H1 (cell line): ENCODE measurements at regions not wholly inside any gene's neighbourhood (a gene's known extent, or its start where the extent isn't known, plus 50 kb on each side); places are given as distances from the start of the nearest gene placed in this dataset.
"Not testable (repeated sequence)": the region's sequence is repeated elsewhere in the genome, so short reads cannot be mapped to it uniquely, and the experiment has no call there.

Experiments used
- CTCF ChIA-PET: fragments of 300-600 bp; sonication (Branson Sonifier 250); formaldehyde crosslinking; loops from one replicate; lab custom pipeline; 2021; ENCODE audit not compliant: partially characterized antibody; lab: Charles Lee
- POLR2A ChIA-PET: fragments of 300-600 bp; sonication (Branson Sonifier 250); formaldehyde crosslinking; loops from one replicate; lab custom pipeline; 2021; ENCODE audit warnings: inconsistent platforms; ENCODE audit not compliant: partially characterized antibody; lab: Charles Lee
- DNase-seq, 2 experiments: peaks; one replicate each; pipeline versions ENCODE4 v3.0.0 to v3.0.0-alpha.2; 2010 to 2022; ENCODE audit warnings: low spot score in 2 of 2, low read depth in 1 of 2, mixed read lengths in 1 of 2
- FAIRE-seq: peaks from 2 replicates; lab custom pipeline; 2011; peaks lifted over from hg19 to GRCh38; lab: Jason Lieb, UNC
- H2AFZ ChIP-seq: 2 replicates; pipeline ENCODE4 v1.8.1; 2012; ENCODE audit warnings: low read length, inconsistent platforms
- H2AK5ac ChIP-seq: 2 replicates; pipeline ENCODE4 v1.6.1; 2013; ENCODE audit warnings: low read depth, low read length
- H2BK120ac ChIP-seq: replicated peaks from 2 replicates; pipeline ENCODE3; 2013; ENCODE audit warnings: low read depth, low read length, inconsistent platforms
- H2BK12ac ChIP-seq: 2 replicates; pipeline ENCODE4 v1.6.1; 2013; ENCODE audit warnings: low read depth, low read length
- H2BK15ac ChIP-seq: 2 replicates; pipeline ENCODE4 v1.6.1; 2013; ENCODE audit warnings: low read length
- H2BK20ac ChIP-seq: 2 replicates; pipeline ENCODE4 v1.6.1; 2013; ENCODE audit warnings: low read length
- H2BK5ac ChIP-seq: 2 replicates; pipeline ENCODE4 v1.6.1; 2013; ENCODE audit warnings: low read depth, low read length
- H3K14ac ChIP-seq: 2 replicates; pipeline ENCODE4 v1.6.1; 2013; ENCODE audit warnings: inconsistent platforms; ENCODE audit not compliant: insufficient read length
- H3K18ac ChIP-seq: 2 replicates; pipeline ENCODE4 v1.6.1; 2013; ENCODE audit warnings: low read length; ENCODE audit errors: extremely low read depth
- H3K23ac ChIP-seq: 2 replicates; pipeline ENCODE4 v1.6.1; 2013; ENCODE audit warnings: inconsistent platforms; ENCODE audit not compliant: insufficient read length
- H3K23me2 ChIP-seq: 2 replicates; pipeline ENCODE4 v1.6.1; 2013; ENCODE audit warnings: low read depth, low read length
- H3K27ac ChIP-seq: 2 replicates; pipeline ENCODE4 v1.6.1; 2011; ENCODE audit warnings: low read depth, low read length, inconsistent platforms
- H3K27me3 ChIP-seq, 4 experiments: replicated peaks in 1 of 4; 1 replicate in 1 of 4; 2 replicates in 3 of 4; pipeline versions ENCODE4 v1.6.1 to v1.8.1; 2011 to 2013; ENCODE audit warnings: low read length in 3 of 4, mild to moderate bottlenecking in 3 of 4, inconsistent platforms in 2 of 4, mixed read lengths in 2 of 4, moderate library complexity in 1 of 4; ENCODE audit not compliant: control insufficient read depth in 3 of 4, insufficient read depth in 3 of 4; ENCODE audit errors: extremely low read depth in 1 of 4
- H3K36me3 ChIP-seq, 4 experiments: 2 replicates each; pipeline versions ENCODE4 v1.6.1 to v1.8.1; 2011 to 2013; ENCODE audit warnings: mild to moderate bottlenecking in 4 of 4, low read length in 3 of 4, moderate library complexity in 2 of 4, control low read depth in 1 of 4, inconsistent platforms in 1 of 4; ENCODE audit not compliant: insufficient read depth in 4 of 4, control insufficient read depth in 2 of 4
- H3K4ac ChIP-seq: replicated peaks from 2 replicates; pipeline ENCODE3; 2013; ENCODE audit warnings: low read length, low read depth, mixed read lengths, inconsistent platforms; ENCODE audit not compliant: insufficient read length
- H3K4me1 ChIP-seq, 4 experiments: replicated peaks in 1 of 4; 1 replicate in 1 of 4; 2 replicates in 3 of 4; pipeline versions ENCODE4 v1.6.1 to v1.8.1; 2011 to 2013; ENCODE audit warnings: low read length in 3 of 4, inconsistent platforms in 2 of 4, mixed read lengths in 1 of 4; ENCODE audit not compliant: insufficient read depth in 4 of 4, control insufficient read depth in 3 of 4
- H3K4me2 ChIP-seq, 2 experiments: 2 replicates each; pipeline versions ENCODE4 v1.6.1 to v1.8.1; 2011 to 2013; ENCODE audit warnings: low read depth in 2 of 2, low read length in 2 of 2, control low read depth in 1 of 2, inconsistent platforms in 1 of 2, mild to moderate bottlenecking in 1 of 2; ENCODE audit not compliant: insufficient read depth in 1 of 2
- H3K4me3 ChIP-seq, 4 experiments: fragments of 200-600, 300-600 bp in 1 of 4; sonication (generic), shearing (Covaris generic), sonication (Bioruptor Twin) in 1 of 4; 2 replicates each; pipeline versions ENCODE4 v1.5.1 to v1.8.1; 2011 to 2016; ENCODE audit warnings: low read length in 4 of 4, low read depth in 3 of 4, control low read depth in 2 of 4, inconsistent platforms in 2 of 4, mild to moderate bottlenecking in 2 of 4, mixed read lengths in 1 of 4, moderate library complexity in 1 of 4; ENCODE audit not compliant: insufficient read depth in 2 of 4; ENCODE audit errors: extremely low read depth in 1 of 4
- H3K56ac ChIP-seq: replicated peaks from 2 replicates; pipeline ENCODE3; 2013; ENCODE audit warnings: low read depth, mild to moderate bottlenecking, mixed read lengths, low read length, inconsistent platforms; ENCODE audit not compliant: insufficient read length
- H3K79me1 ChIP-seq: 2 replicates; pipeline ENCODE4 v1.6.1; 2013; ENCODE audit warnings: low read depth, low read length, control low read depth
- H3K79me2 ChIP-seq, 2 experiments: 2 replicates each; pipeline versions ENCODE4 v1.6.1 to v1.8.1; 2012 to 2013; ENCODE audit warnings: low read length in 2 of 2, mild to moderate bottlenecking in 2 of 2, inconsistent platforms in 1 of 2; ENCODE audit not compliant: insufficient read depth in 2 of 2, control insufficient read depth in 1 of 2
- H3K9ac ChIP-seq, 4 experiments: replicated peaks in 1 of 4; 1 replicate in 1 of 4; 2 replicates in 3 of 4; pipeline versions ENCODE4 v1.6.1 to v1.8.1; 2011 to 2013; ENCODE audit warnings: low read depth in 3 of 4, low read length in 3 of 4, control low read depth in 2 of 4, mild to moderate bottlenecking in 2 of 4, moderate library complexity in 2 of 4, inconsistent platforms in 1 of 4; ENCODE audit errors: extremely low read depth in 1 of 4
- H3K9me3 ChIP-seq, 2 experiments: 2 replicates each; pipeline versions ENCODE4 v1.6.1 to v1.8.1; 2012 to 2013; ENCODE audit warnings: mild to moderate bottlenecking in 2 of 2, moderate library complexity in 2 of 2, control low read depth in 1 of 2, inconsistent platforms in 1 of 2, low read depth in 1 of 2, low read length in 1 of 2, mixed read lengths in 1 of 2; ENCODE audit not compliant: insufficient read depth in 2 of 2
- H4K20me1 ChIP-seq, 2 experiments: replicated peaks in 1 of 2; 2 replicates each; pipeline versions ENCODE3 to v1.8.1; 2011 to 2013; ENCODE audit warnings: inconsistent platforms in 2 of 2, low read length in 2 of 2, mild to moderate bottlenecking in 1 of 2; ENCODE audit not compliant: insufficient read depth in 2 of 2, control insufficient read depth in 1 of 2
- H4K5ac ChIP-seq: 2 replicates; pipeline ENCODE4 v1.6.1; 2013; ENCODE audit warnings: low read length, low read depth, mixed read lengths, inconsistent platforms; ENCODE audit not compliant: insufficient read length
- H4K8ac ChIP-seq: 2 replicates; pipeline ENCODE4 v1.8.0; 2013; ENCODE audit warnings: mild to moderate bottlenecking, moderate library complexity, low read length, inconsistent platforms; ENCODE audit not compliant: insufficient read depth; ENCODE audit errors: extremely low read depth
- H4K91ac ChIP-seq: replicated peaks from 2 replicates; pipeline ENCODE3; 2013; ENCODE audit warnings: low read length, mixed read lengths, inconsistent platforms; ENCODE audit not compliant: insufficient read length
- WGBS, 2 experiments: shearing (Covaris generic) in 1 of 2; methylation state at CpG; one replicate each; pipeline versions ENCODE4 v1.1.6 to v1.1.7; 2013 to 2015; ENCODE audit warnings: low lambda C conversion rate in 2 of 2, mixed read lengths in 2 of 2, inconsistent platforms in 1 of 2, low coverage in 1 of 2, missing lambda C conversion rate in 1 of 2; ENCODE audit not compliant: insufficient replicate concordance in 2 of 2, insufficient coverage in 1 of 2, insufficient read length in 1 of 2; ENCODE audit errors: extremely low coverage in 1 of 2, missing lambda C conversion rate in 1 of 2; 5-methylcytosine and 5-hydroxymethylcytosine counted together

- not testable (repeated sequence) for H3K23me2 ChIP-seq, H2BK120ac ChIP-seq
These were observed 251.4 kb downstream of the ALG10 start for GRCh38 chr12:34273703-34274102.

More at GRCh38 chr12:34273703-34274102, 251.4 kb downstream of the ALG10 start:
- H4K8ac ChIP-seq, H4K91ac ChIP-seq, H2BK12ac ChIP-seq, H4K20me1 ChIP-seq, H3K36me3 ChIP-seq, H2BK15ac ChIP-seq, H3K4me3 ChIP-seq, H3K4ac ChIP-seq, FAIRE-seq, H3K79me2 ChIP-seq, H3K9ac ChIP-seq, H3K56ac ChIP-seq, H3K14ac ChIP-seq, H4K5ac ChIP-seq, H3K27me3 ChIP-seq, H3K4me1 ChIP-seq, POLR2A ChIA-PET, H3K18ac ChIP-seq, CTCF ChIA-PET, H3K4me2 ChIP-seq, H3K79me1 ChIP-seq, H2BK20ac ChIP-seq, H3K23ac ChIP-seq, DNase-seq, H2AFZ ChIP-seq, H2BK5ac ChIP-seq, H2AK5ac ChIP-seq, H3K27ac ChIP-seq: not testable (repeated sequence)
- 76% methylated on average over 4 of the region's 4 CpGs; no CpG with 5 or more reads in 1 of the 2 experiments for WGBS, 2 experiments
- peaks cover 63 to 76% of the 10 kb centered on the region in 2 experiments for H3K9me3 ChIP-seq
